AG09319 (cell line): ENCODE measurements at regions not wholly inside any gene's neighbourhood (a gene's known extent, or its start where the extent isn't known, plus 50 kb on each side); places are given as distances from the start of the nearest gene placed in this dataset.

Source experiments
- DNase-seq: peaks from one replicate; pipeline ENCODE4 v3.0.0-alpha.2; 2010; ENCODE audit warnings: low read depth; ENCODE audit errors: extremely low read depth
- CTCF ChIP-seq: IDR thresholded peaks from 2 replicates; pipeline ENCODE4 v1.5.1; 2011; ENCODE audit warnings: low read depth, mild to moderate bottlenecking, inconsistent platforms, low read length, moderate library complexity

GRCh38 chr3:22101811-22102210, 350.8 kb upstream of the ZNF385D start:
- no peak for TF ChIP-seq CTCF
- no peak for DNase-seq

- no peak for DNase-seq
- TF ChIP-seq CTCF, result no peak
Measured at GRCh38 chr3:22103423-22103822, 352.4 kb upstream of the ZNF385D start.

- TF ChIP-seq CTCF, result no peak
- DNase-seq, result no peak
Measured at GRCh38 chr3:22106213-22106896, 355.3 kb upstream of the ZNF385D start.

- DNase-seq, result no peak
- TF ChIP-seq CTCF, result no peak
Measured at GRCh38 chr3:22111226-22111625, 360.2 kb upstream of the ZNF385D start.

DNA sequence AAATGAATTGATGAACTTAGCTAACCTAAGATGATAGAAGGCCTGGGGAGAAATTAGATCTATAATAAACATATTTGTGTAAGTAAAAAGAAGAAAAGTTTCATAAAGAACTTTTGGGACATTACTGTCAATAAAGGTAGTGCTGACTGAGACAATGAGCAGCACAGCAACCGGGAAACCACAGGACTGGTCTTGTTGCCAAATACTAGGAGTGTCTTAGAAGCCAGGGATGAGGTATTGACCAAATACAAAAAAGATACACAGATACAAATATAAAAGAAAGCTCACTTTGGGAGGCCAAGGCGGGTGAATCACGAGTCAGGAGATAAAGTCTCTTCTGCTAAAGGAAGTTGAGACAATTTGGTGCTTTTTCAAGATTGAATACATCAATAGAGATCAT, 362.4 kb upstream of the ZNF385D start:
- no peak for DNase-seq

DNA sequence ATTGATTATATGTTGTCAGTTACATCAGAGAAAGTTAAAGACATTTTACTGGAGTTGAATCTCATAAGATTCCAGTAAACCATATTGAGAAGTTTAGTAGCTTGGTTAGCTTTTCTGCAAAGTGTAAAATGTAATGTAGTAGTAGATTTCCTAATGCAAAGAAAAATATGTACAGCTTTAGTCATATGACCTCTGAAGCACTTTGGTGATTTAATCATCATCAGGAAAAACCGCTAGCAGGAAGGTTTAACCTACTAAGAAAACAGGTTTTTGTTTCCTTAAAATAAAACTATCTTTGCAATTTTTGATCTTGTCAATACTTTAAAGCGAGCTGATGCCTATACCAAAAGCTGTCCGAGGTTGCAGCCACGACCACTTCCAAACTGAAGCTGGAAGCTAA, 364.6 kb upstream of the ZNF385D start:
- no peak for TF ChIP-seq CTCF
- no peak for DNase-seq

More for the DNA sequence above, 362.4 kb upstream of the ZNF385D start:
- TF ChIP-seq CTCF, result no peak

DNA sequence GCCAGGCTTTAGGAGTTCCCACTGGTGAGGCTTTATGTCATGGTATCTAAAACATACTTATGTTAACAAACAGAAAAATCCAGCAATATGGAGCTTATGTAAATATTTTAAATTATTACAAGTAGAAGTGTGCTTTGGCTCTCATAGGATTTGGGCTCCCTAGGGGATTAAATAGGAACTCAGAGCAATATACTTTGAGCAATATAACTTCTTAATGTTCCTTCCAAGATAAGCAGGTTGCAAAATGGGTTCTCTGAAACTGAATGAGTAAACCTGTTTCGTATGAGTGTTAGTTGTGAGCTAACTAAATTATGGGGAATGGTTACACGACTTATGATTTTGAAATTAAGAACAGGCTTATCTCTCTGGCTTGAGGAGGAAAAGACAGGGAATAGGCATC, 366.1 kb upstream of the ZNF385D start:
- TF ChIP-seq CTCF, result no peak
- DNase-seq, result no peak
